GM20431 (cell line): ENCODE measurements at regions not wholly inside any gene's neighbourhood (a gene's known extent, or its start where the extent isn't known, plus 50 kb on each side); places are given as distances from the start of the nearest gene placed in this dataset.

Source experiments
- in situ Hi-C: fragments of 300-500 bp; cut with MseI, MboI; formaldehyde crosslinking; loops from one replicate; pipeline ENCODE4 v1.15.0; 2020; ENCODE audit warnings: low sequenced_read_pairs; ENCODE audit not compliant: unreplicated experiment

GRCh38 chr10:36053775-36054174 is 411.7 kb upstream of the FZD8 start:
- in situ Hi-C loops = no loop called here

DNA sequence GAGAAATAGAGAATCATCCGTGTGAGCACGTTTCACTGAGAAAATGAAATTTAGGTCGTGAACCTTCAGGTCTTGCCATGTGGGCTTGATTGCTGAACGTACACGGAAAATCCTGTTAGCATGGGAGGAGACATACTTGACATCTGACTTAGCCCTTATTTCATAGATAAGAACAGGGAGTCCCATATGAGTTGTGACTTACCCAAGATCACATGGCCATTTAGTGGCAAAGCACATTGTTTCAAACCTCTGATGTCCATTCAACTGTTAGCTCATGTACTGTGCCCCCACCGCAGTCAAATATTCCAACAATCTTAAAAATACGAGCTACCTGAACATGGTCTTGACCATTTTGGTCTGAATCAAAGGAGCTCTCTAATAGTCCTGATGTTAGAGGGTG is 411.2 kb upstream of the FZD8 start:
- in situ Hi-C loops = no loop called here

- in situ Hi-C loops = no loop called here
These were observed 409.4 kb upstream of the FZD8 start for GRCh38 chr10:36051500-36051991.

DNA sequence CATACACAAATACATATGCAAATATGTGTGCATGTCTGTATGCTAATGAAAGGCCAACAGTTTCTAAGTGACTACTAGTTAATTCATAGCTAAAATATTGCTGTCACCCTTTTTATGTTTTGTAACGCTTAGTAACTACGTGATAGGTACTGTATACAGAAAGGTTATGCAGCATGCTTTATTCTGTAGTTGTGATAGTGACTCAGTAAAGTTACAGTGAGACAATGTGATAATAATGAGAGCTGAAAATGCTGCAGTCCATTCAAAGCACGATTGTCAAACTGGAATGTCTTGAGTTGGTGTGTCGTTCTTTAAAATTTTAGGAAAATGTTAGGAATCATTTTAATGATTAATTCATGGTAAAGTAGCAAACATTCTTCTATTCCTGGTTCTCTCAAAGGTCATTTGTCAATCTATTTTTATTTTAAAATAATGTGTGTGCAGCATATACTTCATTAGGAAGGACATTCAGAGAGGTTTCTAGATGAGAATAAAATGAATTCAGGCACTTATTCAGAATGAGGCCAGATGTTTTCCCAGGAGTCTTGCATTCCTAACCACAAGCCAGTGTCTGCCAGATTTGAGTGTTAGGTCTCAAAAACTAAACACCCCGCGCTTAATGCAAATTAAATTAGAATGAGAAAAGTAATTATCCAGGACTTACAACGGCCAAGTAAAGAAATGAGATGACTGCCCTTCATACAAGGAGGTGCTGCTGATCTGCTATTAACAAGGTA is 408.8 kb upstream of the FZD8 start:
- in situ Hi-C loops = no loop called here

DNA sequence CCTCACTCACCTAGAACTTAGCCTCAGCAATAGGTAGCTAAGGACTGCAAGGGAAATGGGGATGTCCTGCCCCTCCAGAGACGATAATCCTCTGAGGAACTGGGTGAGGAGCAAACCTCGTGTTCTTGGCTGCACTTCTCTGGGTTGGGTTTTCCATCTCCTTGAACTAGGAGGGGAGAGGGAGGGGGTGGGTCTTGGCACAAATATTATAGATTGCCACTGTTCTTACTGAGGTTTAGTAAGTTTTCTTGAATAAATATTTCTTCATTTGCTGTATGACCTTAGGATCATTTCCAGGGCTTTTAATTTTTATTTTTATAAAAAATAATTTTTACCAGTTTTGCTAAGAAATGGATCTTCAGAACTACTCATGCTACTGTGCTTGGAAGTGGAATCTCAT is 406.7 kb upstream of the FZD8 start:
- in situ Hi-C loops = no loop called here

GRCh38 chr10:36048236-36048635 is 406.1 kb upstream of the FZD8 start:
- in situ Hi-C loops = no loop called here

- in situ Hi-C loops = no loop called here
These were observed 400.0 kb upstream of the FZD8 start for GRCh38 chr10:36042135-36042534.

DNA sequence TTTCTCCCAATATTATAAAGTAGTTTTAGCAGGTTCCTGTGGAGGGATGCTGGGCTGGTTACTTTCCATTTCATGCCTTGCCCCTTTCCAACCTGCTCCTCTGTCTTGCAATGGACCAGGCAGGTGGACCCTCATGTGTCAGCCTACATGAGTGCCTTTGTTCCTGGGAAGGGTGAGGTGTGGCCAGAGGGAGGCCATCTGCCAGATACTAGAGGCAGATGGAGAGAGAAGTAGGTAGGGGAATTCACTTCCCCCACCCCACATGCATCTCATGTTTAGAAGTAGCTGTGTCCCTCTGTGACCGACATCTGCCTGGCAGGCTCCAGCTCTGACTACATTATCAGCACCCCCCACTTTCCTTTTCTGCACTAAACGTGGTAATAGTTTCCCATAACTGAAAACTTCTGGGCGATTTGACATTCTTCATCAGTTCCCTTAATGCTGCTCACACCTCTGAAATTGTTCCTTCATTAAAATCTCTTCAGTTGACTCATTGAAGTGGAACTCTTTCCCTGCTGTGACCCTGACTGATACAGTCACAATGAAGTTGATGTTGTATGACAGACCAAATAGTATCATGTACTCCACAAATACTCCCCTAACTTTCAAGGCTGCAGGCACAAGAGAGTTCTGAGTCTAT is 396.3 kb upstream of the FZD8 start:
- in situ Hi-C loops = no loop called here

GRCh38 chr10:36036137-36036536 is 394.0 kb upstream of the FZD8 start:
- in situ Hi-C loops = no loop called here

- in situ Hi-C loops = no loop called here
These were observed 391.7 kb upstream of the FZD8 start for GRCh38 chr10:36033808-36034207.

GRCh38 chr10:36030516-36030915 is 388.4 kb upstream of the FZD8 start:
- in situ Hi-C loops = no loop called here

GRCh38 chr10:36026656-36027390 is 384.7 kb upstream of the FZD8 start:
- in situ Hi-C loops = no loop called here

GRCh38 chr10:36026081-36026480 is 384.0 kb upstream of the FZD8 start:
- in situ Hi-C loops = no loop called here

DNA sequence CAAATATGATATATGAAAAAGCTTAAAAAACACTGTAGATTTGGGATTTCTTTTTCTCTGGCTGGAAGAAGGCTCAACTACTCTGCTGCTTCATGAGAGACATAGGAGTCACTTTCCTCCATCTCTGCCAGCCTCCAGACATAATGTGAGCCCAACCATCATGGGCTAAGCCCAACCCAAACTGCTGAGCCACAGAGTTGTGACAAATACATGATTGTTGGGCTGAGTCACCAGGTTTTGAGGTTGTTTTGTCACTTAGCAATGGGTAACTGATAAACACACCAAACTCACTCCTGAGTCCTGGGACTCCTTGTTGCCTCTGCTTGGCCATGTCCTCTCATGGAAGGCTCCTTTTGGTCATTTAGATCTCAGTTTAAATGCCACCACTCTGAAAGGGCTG is 381.8 kb upstream of the FZD8 start:
- in situ Hi-C loops = no loop called here

DNA sequence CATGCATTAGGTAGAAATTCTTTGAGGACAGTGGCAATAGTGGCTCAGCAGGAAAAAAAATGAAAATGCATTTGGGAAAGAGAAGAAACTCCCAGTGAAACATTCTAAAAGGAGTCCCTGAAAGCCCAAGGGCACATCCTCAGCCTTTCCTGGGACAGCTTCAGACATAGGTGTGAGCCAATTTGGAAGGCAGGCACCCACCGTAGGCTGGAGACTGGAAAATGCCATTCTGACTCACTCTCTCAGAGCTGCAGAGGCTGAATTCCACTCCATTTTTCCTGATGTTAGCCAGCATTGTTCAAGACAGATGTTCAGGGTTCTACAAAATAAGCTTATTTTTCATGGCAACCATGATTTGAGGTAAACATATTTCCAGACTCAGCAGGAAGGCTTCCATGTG is 379.0 kb upstream of the FZD8 start:
- in situ Hi-C loops = no loop called here

DNA sequence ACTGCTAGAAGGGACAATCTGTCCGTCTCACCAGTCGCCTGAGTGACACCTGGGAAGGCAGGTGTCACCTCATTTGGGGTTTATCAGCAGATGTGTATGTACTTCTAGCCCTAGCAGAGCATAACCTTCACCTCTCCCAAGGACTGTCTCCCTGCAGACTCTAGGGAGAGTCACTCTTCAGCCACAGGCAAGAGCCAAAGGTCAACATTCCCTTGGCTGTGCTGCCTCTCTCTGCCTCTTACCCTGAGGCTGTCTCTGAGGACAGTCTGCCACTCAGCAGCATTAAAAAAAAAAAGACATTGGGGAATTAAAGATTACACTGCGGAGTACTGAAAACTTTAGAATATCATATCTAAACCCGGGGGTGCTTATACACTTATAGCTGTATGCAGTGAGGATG is 377.7 kb upstream of the FZD8 start:
- in situ Hi-C loops = no loop called here

DNA sequence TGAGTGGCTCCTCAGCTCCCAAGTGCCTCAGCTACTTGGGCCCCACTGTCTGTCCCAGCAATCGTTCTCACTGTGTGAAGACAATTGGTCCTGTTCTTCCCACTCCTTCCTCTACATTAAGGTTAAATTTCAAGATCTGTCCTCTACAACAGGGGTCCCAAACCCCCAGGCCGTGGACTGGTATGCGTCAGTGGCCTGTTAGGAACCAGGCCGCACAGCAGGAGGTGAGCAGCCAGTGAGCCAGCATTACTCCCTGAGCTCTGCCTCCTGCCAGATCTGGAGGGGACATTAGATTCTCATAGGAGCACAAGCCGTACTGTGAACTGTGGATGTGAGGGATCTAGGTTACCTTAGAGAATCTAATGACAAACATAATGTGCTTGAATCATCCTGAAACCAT is 376.9 kb upstream of the FZD8 start:
- in situ Hi-C loops = no loop called here

- in situ Hi-C loops = no loop called here
These were observed 375.0 kb upstream of the FZD8 start for GRCh38 chr10:36017137-36017536.

DNA sequence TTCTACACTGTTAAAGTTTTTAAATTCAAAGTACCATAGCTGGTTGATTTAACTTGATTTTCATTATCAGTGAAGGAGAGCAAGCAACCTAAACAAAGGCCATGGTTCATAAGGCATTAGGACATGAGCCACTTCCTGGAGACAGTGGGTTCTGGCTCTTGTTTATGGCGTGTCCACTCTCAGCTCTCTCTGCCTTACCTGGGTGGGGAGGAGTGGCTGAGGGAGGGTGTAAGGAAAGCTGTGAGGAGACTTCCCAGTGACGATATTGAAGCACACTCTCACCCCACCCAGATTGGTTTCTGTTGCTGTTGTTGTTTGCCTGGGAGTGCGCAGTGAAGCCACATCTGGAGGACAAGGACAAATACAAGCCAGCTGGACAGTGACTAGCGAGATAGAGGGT is 365.3 kb upstream of the FZD8 start:
- in situ Hi-C loops = no loop called here

GRCh38 chr10:36003688-36004087 is 361.6 kb upstream of the FZD8 start:
- in situ Hi-C loops = no loop called here

DNA sequence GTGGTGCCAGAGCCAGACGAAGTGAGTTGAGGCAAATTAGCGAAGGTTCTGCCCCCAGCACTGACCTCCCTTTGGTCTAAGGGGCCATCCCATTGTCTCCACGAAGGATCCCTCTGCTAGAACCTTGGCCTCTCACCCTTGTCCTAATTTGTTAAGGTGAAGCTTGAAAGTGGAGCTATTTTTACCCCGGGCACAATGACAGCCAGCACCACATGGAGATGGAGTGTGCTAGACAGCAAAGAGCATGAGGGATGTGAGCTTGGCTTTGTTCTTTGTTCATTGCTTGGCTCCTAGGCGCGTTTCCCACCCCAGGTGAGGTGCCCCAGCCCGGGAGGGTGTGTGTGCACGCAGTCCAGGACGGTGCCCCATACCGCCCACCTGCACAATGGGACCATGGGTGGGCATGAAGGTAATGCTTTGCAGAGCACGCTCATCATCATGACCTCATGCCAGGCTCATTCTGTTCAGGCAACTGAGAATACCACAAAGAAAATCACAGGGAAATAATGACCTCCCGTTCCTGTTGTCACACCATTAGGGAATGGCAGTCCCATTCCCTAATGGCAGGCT is 361.0 kb upstream of the FZD8 start:
- in situ Hi-C loops = no loop called here
